Suprapubic skin (tissue), 4 donors: ENCODE measurements at regions not wholly inside any gene's neighbourhood (a gene's known extent, or its start where the extent isn't known, plus 50 kb on each side); places are given as distances from the start of the nearest gene placed in this dataset.

Experiments used
- DNase-seq, 2 donors: peaks; one replicate each; pipeline ENCODE4 v3.0.0-alpha.2; 2019; ENCODE audit warnings: low spot score in 2 of 2
- H3K27ac ChIP-seq: fragments of 200-600 bp; sonication (generic); one replicate; pipeline ENCODE4 v1.5.1; 2019
- H3K27me3 ChIP-seq: fragments of 200-600 bp; sonication (generic); one replicate; pipeline ENCODE4 v1.5.1; 2019
- H3K36me3 ChIP-seq: fragments of 200-600 bp; sonication (generic); one replicate; pipeline ENCODE4 v1.5.1; 2019
- H3K4me1 ChIP-seq: fragments of 200-600 bp; sonication (generic); one replicate; pipeline ENCODE4 v1.5.1; 2019
- H3K4me3 ChIP-seq: fragments of 200-600 bp; sonication (generic); one replicate; pipeline ENCODE4 v1.5.1; 2019; ENCODE audit warnings: mild to moderate bottlenecking
- H3K9me3 ChIP-seq: fragments of 200-600 bp; sonication (generic); one replicate; pipeline ENCODE4 v1.5.1; 2019
- CTCF ChIP-seq, 2 donors: fragments of 200-600 bp in 1 of 2; fragments of 450-650 bp in 1 of 2; sonication (generic) in 1 of 2; IDR thresholded peaks; one replicate each; pipeline ENCODE4 v1.5.1; 2016 to 2019; ENCODE audit warnings: antibody characterized with exemption in 2 of 2, mild to moderate bottlenecking in 1 of 2, moderate library complexity in 1 of 2
- EP300 ChIP-seq: sonication (generic); formaldehyde crosslinking; IDR thresholded peaks from one replicate; pipeline ENCODE4 v1.6.1; 2017; ENCODE audit warnings: antibody characterized with exemption
- POLR2A ChIP-seq, 2 donors: fragments of 450-650 bp; IDR thresholded peaks; one replicate each; pipeline ENCODE4 v1.6.1; 2017; ENCODE audit warnings: antibody characterized with exemption in 2 of 2, mild to moderate bottlenecking in 2 of 2, moderate library complexity in 2 of 2
- POLR2AphosphoS5 ChIP-seq, 3 donors: sonication (generic); formaldehyde crosslinking; IDR thresholded peaks; one replicate each; pipeline ENCODE4 v1.6.1; 2017; ENCODE audit warnings: antibody characterized with exemption in 3 of 3
- WGBS: methylation state at CpG from one replicate; pipeline ENCODE4 v1.1.5; 2018; 5-methylcytosine and 5-hydroxymethylcytosine counted together

GRCh38 chr1:11428789-11429188, 50.2 kb upstream of the DISP3 start:
- H3K9me3 ChIP-seq: no peaks in the 10 kb centered on the region
- TF ChIP-seq POLR2A (IDR thresholded peaks at IDR 0.05) (no peak), EP300 (no peak), CTCF (IDR thresholded peaks at IDR 0.05) (no peak), POLR2AphosphoS5 (IDR thresholded peaks at IDR 0.05) (no peak)

More at GRCh38 chr1:11428789-11429188, 50.2 kb upstream of the DISP3 start:
- Histone ChIP-seq H3K36me3 (no peaks in the 10 kb centered on the region), H3K27ac (no peak overlapping the region), H3K4me1 (no peaks in the 10 kb centered on the region), H3K4me3 (no peak overlapping the region), H3K27me3 (peaks cover 6% of the 10 kb centered on the region)
- DNase-seq: no peak
- WGBS: 82% methylated on average over 13 of the region's 13 CpGs
